VCaP (cell line): ENCODE measurements at regions not wholly inside any gene's neighbourhood (a gene's known extent, or its start where the extent isn't known, plus 50 kb on each side); places are given as distances from the start of the nearest gene placed in this dataset.

Experiments
- H3K27ac ChIP-seq: fragments of 450-650 bp; 2 replicates; pipeline ENCODE4 v1.5.1; 2017
- CTCF ChIP-seq: fragments of 450-650 bp; conservative IDR thresholded peaks from 2 replicates; pipeline ENCODE4 v1.5.1; 2017; ENCODE audit warnings: mild to moderate bottlenecking, moderate library complexity

GRCh38 chr5:115402822-115403577, 106.5 kb upstream of the CCDC112 start:
- H3K27ac ChIP-seq: no peak overlapping the region
- no peak for TF ChIP-seq CTCF

- no peak for TF ChIP-seq CTCF
- no peak overlapping the region for H3K27ac ChIP-seq
Observed at GRCh38 chr5:115402092-115402491, 105.6 kb upstream of the CCDC112 start.

- no peak for TF ChIP-seq CTCF
- H3K27ac ChIP-seq: no peak overlapping the region
Observed at GRCh38 chr5:115398719-115399118, 102.3 kb upstream of the CCDC112 start.

- no peak overlapping the region for H3K27ac ChIP-seq
- TF ChIP-seq CTCF: no peak
Observed at GRCh38 chr5:115396688-115397087, 100.2 kb upstream of the CCDC112 start.

- TF ChIP-seq CTCF: no peak
- H3K27ac ChIP-seq: no peak overlapping the region
Observed at GRCh38 chr5:115396081-115396480, 99.6 kb upstream of the CCDC112 start.

GRCh38 chr5:115394531-115394930, 98.1 kb upstream of the CCDC112 start:
- TF ChIP-seq CTCF: no peak
- no peak overlapping the region for H3K27ac ChIP-seq

- no peak overlapping the region for H3K27ac ChIP-seq
- no peak for TF ChIP-seq CTCF
Observed at GRCh38 chr5:115393239-115393638, 96.8 kb upstream of the CCDC112 start.
